IMR-90 (cell line): ENCODE measurements at regions not wholly inside any gene's neighbourhood (a gene's known extent, or its start where the extent isn't known, plus 50 kb on each side); places are given as distances from the start of the nearest gene placed in this dataset.

ENCODE experiments used
- ATAC-seq: fragments of 200-7000 bp; cut with Tn5 transposase; 2 replicates; pipeline ENCODE4 v1.9.1; 2020; ENCODE audit warnings: low read depth, mild to moderate bottlenecking, moderate library complexity
- BruUV-seq: library from RNA; stranded (reverse); fragments of 400-500 nt; replicated peaks from 2 replicates; lab custom pipeline; 2021; lab: Mats Ljungman, UMichigan
- CTCF ChIA-PET: fragments of 300-600 bp; formaldehyde crosslinking; extraction: SDS; loops from one replicate; lab custom pipeline; 2021; ENCODE audit warnings: antibody characterized with exemption; lab: Yijun Ruan, JAX
- POLR2A ChIA-PET: fragments of 300-600 bp; sonication (Branson Sonifier 250); formaldehyde crosslinking; loops from one replicate; lab custom pipeline; 2022; ENCODE audit warnings: antibody characterized with exemption; ENCODE audit not compliant: unreplicated experiment; lab: Charles Lee
- DNase-seq: peaks from one replicate; pipeline ENCODE4 v3.0.0; 2013
- H2AFZ ChIP-seq: replicated peaks from 2 replicates; pipeline ENCODE3; 2013; ENCODE audit warnings: low read length, mild to moderate bottlenecking; ENCODE audit not compliant: poor library complexity
- H2AK5ac ChIP-seq: 2 replicates; pipeline ENCODE4 v1.6.1; 2013; ENCODE audit warnings: low read depth, low read length, inconsistent platforms
- H2AK9ac ChIP-seq: replicated peaks from 2 replicates; pipeline ENCODE3; 2013; ENCODE audit warnings: mild to moderate bottlenecking, low read depth, low read length, moderate library complexity; ENCODE audit not compliant: poor library complexity
- H2BK120ac ChIP-seq: 2 replicates; pipeline ENCODE4 v1.6.1; 2013; ENCODE audit warnings: low read depth, low read length, inconsistent platforms
- H2BK15ac ChIP-seq: 3 replicates; pipeline ENCODE4 v1.6.1; 2013; ENCODE audit warnings: low read depth, low read length, inconsistent platforms
- H2BK20ac ChIP-seq: 2 replicates; pipeline ENCODE4 v1.6.1; 2013; ENCODE audit warnings: low read depth, mild to moderate bottlenecking, inconsistent platforms, low read length, moderate library complexity
- H2BK5ac ChIP-seq: 2 replicates; pipeline ENCODE4 v1.6.1; 2013; ENCODE audit warnings: mild to moderate bottlenecking, low read depth, low read length, inconsistent platforms; ENCODE audit not compliant: poor library complexity, severe bottlenecking
- H3K14ac ChIP-seq: replicated peaks from 2 replicates; pipeline ENCODE4 v1.6.1; 2013; ENCODE audit warnings: low read depth, low read length, inconsistent platforms
- H3K18ac ChIP-seq: 2 replicates; pipeline ENCODE4 v1.6.1; 2013; ENCODE audit warnings: low read depth, low read length, control low read depth
- H3K23ac ChIP-seq: 2 replicates; pipeline ENCODE4 v1.6.1; 2013; ENCODE audit warnings: low read depth, low read length, inconsistent platforms
- H3K27ac ChIP-seq: 2 replicates; pipeline ENCODE4 v1.5.1; 2013; ENCODE audit warnings: mild to moderate bottlenecking, control low read depth, low read length; ENCODE audit not compliant: insufficient read depth
- H3K27me3 ChIP-seq: 2 replicates; pipeline ENCODE4 v1.6.1; 2013; ENCODE audit warnings: low read length; ENCODE audit not compliant: control insufficient read depth, insufficient read depth
- H3K36me3 ChIP-seq: 2 replicates; pipeline ENCODE4 v1.6.1; 2013; ENCODE audit warnings: low read length, mixed read lengths; ENCODE audit not compliant: control insufficient read depth, insufficient read depth
- H3K4ac ChIP-seq: 2 replicates; pipeline ENCODE4 v1.6.1; 2013; ENCODE audit warnings: low read depth, low read length, inconsistent platforms
- H3K4me1 ChIP-seq: 2 replicates; pipeline ENCODE4 v1.6.1; 2013; ENCODE audit warnings: low read length, mixed read lengths; ENCODE audit not compliant: control insufficient read depth, insufficient read depth
- H3K4me2 ChIP-seq: 2 replicates; pipeline ENCODE4 v1.6.1; 2013; ENCODE audit warnings: low read depth, mild to moderate bottlenecking, control low read depth, low read length, moderate library complexity
- H3K4me3 ChIP-seq: 2 replicates; pipeline ENCODE4 v1.5.1; 2013; ENCODE audit warnings: low read depth, mild to moderate bottlenecking, control low read depth, low read length, moderate library complexity; ENCODE audit not compliant: insufficient read depth
- H3K56ac ChIP-seq: 2 replicates; pipeline ENCODE4 v1.6.1; 2013; ENCODE audit warnings: low read length, inconsistent platforms; ENCODE audit not compliant: insufficient read depth; ENCODE audit errors: extremely low read depth
- H3K79me1 ChIP-seq, 2 experiments: 2 replicates each; pipeline ENCODE4 v1.6.1; 2013; ENCODE audit warnings: low read length in 2 of 2, inconsistent platforms in 1 of 2, low read depth in 1 of 2
- H3K9ac ChIP-seq: 2 replicates; pipeline ENCODE4 v1.6.1; 2013; ENCODE audit warnings: low read depth, low read length, control low read depth
- H3K9me1 ChIP-seq: 2 replicates; pipeline ENCODE4 v1.6.1; 2013; ENCODE audit warnings: low read length, inconsistent platforms; ENCODE audit not compliant: insufficient read depth
- H3K9me3 ChIP-seq: 2 replicates; pipeline ENCODE4 v1.6.1; 2013; ENCODE audit warnings: low read length; ENCODE audit not compliant: control insufficient read depth, insufficient read depth
- H4K20me1 ChIP-seq: 2 replicates; pipeline ENCODE4 v1.6.1; 2013; ENCODE audit warnings: low read length, inconsistent platforms; ENCODE audit not compliant: insufficient read depth
- H4K5ac ChIP-seq: 2 replicates; pipeline ENCODE4 v1.6.1; 2013; ENCODE audit warnings: mild to moderate bottlenecking, low read depth, low read length, control low read depth
- H4K8ac ChIP-seq, 2 experiments: 2 replicates each; pipeline ENCODE4 v1.6.1; 2013; ENCODE audit warnings: low read depth in 2 of 2, low read length in 2 of 2, control low read depth in 1 of 2, inconsistent platforms in 1 of 2
- H4K91ac ChIP-seq: 2 replicates; pipeline ENCODE4 v1.6.1; 2013; ENCODE audit warnings: low read depth, low read length, inconsistent platforms; ENCODE audit not compliant: insufficient read depth
- CTCF ChIP-seq: conservative IDR thresholded peaks from 2 replicates; pipeline ENCODE4 v1.5.1; 2012; ENCODE audit warnings: mild to moderate bottlenecking, low read depth, low read length, improper control_type of control experiment
- ELK1 ChIP-seq: fragments of 150-350 bp; IDR thresholded peaks from 2 replicates; pipeline ENCODE4 v1.6.1; 2016; ENCODE audit warnings: low read depth, mild to moderate bottlenecking, low read length, moderate library complexity, borderline replicate concordance
- FOS ChIP-seq: fragments of 150-350 bp; IDR thresholded peaks from 2 replicates; pipeline ENCODE4 v1.6.1; 2016; ENCODE audit warnings: low read depth, low read length
- RCOR1 ChIP-seq: IDR thresholded peaks from 2 replicates; pipeline ENCODE4 v1.6.1; 2012; ENCODE audit warnings: mild to moderate bottlenecking, low read length, improper control_type of control experiment; ENCODE audit not compliant: insufficient replicate concordance
- RFX5 ChIP-seq: IDR thresholded peaks from 2 replicates; pipeline ENCODE4 v1.8.0; 2012; ENCODE audit warnings: low read depth, mild to moderate bottlenecking, low read length, moderate library complexity
- SMC3 ChIP-seq: fragments of 150-350 bp; IDR thresholded peaks from 2 replicates; pipeline ENCODE4 v1.6.1; 2016; ENCODE audit warnings: low read depth, mild to moderate bottlenecking, antibody characterized with exemption, low read length, moderate library complexity
- WGBS, 2 experiments: methylation state at CpG; one replicate each; pipeline versions ENCODE4 v1.1.5 to v1.1.7; 2013; ENCODE audit warnings: missing lambda C conversion rate in 2 of 2; ENCODE audit not compliant: insufficient read length in 1 of 2; ENCODE audit errors: extremely low coverage in 2 of 2; 5-methylcytosine and 5-hydroxymethylcytosine counted together
- dilution Hi-C: fragments of 300-500 bp; cut with HindIII; formaldehyde crosslinking; loops from one replicate; pipeline ENCODE4 v1.14.3; 2018; ENCODE audit warnings: low sequenced_read_pairs; ENCODE audit not compliant: unreplicated experiment
- in situ Hi-C: fragments of 300-500 bp; cut with MboI; formaldehyde crosslinking; loops from 3 replicates; pipeline ENCODE4 v1.14.3; 2019; ENCODE audit warnings: low sequenced_read_pairs, inconsistent platforms, mixed read lengths
- intact Hi-C: fragments of 100-400 bp; cut with micrococcal nuclease; formaldehyde crosslinking; loops from 2 replicates; pipeline ENCODE4 v1.10.0; 2022

- no peak overlapping the region for H3K4me3 ChIP-seq
- H2AFZ ChIP-seq: no peak overlapping the region
- H2BK120ac ChIP-seq: no peak overlapping the region
- H3K9me1 ChIP-seq: no peaks in the 10 kb centered on the region
- no peak overlapping the region for H2AK9ac ChIP-seq
- DNase-seq (no peak), ATAC-seq (no peak)
- H2BK15ac ChIP-seq: no peak overlapping the region
- no peaks in the 10 kb centered on the region for H3K79me1 ChIP-seq
- no peaks in the 10 kb centered on the region for H3K9me3 ChIP-seq
- no peak overlapping the region for H3K4ac ChIP-seq
- POLR2A ChIA-PET: no interaction called here
- H3K4me2 ChIP-seq: no peak overlapping the region
- H4K8ac ChIP-seq: no peak overlapping the region
- no peak overlapping the region for H4K91ac ChIP-seq
- H3K9ac ChIP-seq: no peak overlapping the region
- CTCF ChIA-PET: no interaction called here
- H2AK5ac ChIP-seq: no peak overlapping the region
- no CpG with 5 or more reads among the region's 5 CpGs for WGBS, 2 experiments
- no peak overlapping the region for H2BK5ac ChIP-seq
- H4K20me1 ChIP-seq: no peaks in the 10 kb centered on the region
- H3K27me3 ChIP-seq: peaks cover under 1% of the 10 kb centered on the region; the same call in 1 of the 2 replicates
- intact Hi-C loops: no loop called here
- TF ChIP-seq RCOR1 (no peak), FOS (no peak), CTCF (no peak), ELK1 (no peak), SMC3 (no peak), RFX5 (no peak)
- no peak overlapping the region for H4K5ac ChIP-seq
- in situ Hi-C loops: no loop called here
- no peak overlapping the region for H3K27ac ChIP-seq
- H2BK20ac ChIP-seq: no peak overlapping the region
- no peak overlapping the region for H3K23ac ChIP-seq
- no TSS peak for BruUV-seq
- no peaks in the 10 kb centered on the region for H3K36me3 ChIP-seq
- no peak overlapping the region for H3K14ac ChIP-seq
- H3K56ac ChIP-seq: no peak overlapping the region
- no peak overlapping the region for H3K18ac ChIP-seq
- no peaks in the 10 kb centered on the region for H3K4me1 ChIP-seq
- dilution Hi-C loops: no loop called here
These were observed 97.0 kb upstream of the PAPOLG start for GRCh38 chr2:60659026-60659425.
